Duodenal mucosa (tissue), 2 donors: ENCODE measurements at regions not wholly inside any gene's neighbourhood (a gene's known extent, or its start where the extent isn't known, plus 50 kb on each side); places are given as distances from the start of the nearest gene placed in this dataset.

Source experiments
- H3K27ac ChIP-seq: one replicate; pipeline ENCODE4 v1.7.0; 2013; ENCODE audit warnings: low read depth, low read length
- H3K27me3 ChIP-seq, 2 donors: one replicate each; pipeline ENCODE4 v1.7.0; 2013; ENCODE audit warnings: low read length in 2 of 2, control low read depth in 1 of 2; ENCODE audit not compliant: insufficient read depth in 2 of 2, control insufficient read depth in 1 of 2
- H3K36me3 ChIP-seq, 2 donors: one replicate each; pipeline ENCODE4 v1.7.0; 2013; ENCODE audit warnings: low read length in 2 of 2, control low read depth in 1 of 2; ENCODE audit not compliant: insufficient read depth in 2 of 2, control insufficient read depth in 1 of 2
- H3K4me1 ChIP-seq, 2 donors: one replicate each; pipeline ENCODE4 v1.7.0; 2013; ENCODE audit warnings: low read length in 2 of 2, control low read depth in 1 of 2; ENCODE audit not compliant: insufficient read depth in 2 of 2, control insufficient read depth in 1 of 2
- H3K4me3 ChIP-seq, 2 donors: one replicate each; pipeline ENCODE4 v1.7.0; 2013; ENCODE audit warnings: low read length in 2 of 2, low read depth in 1 of 2
- H3K9ac ChIP-seq, 2 donors: one replicate each; pipeline ENCODE4 v1.7.0; 2013; ENCODE audit warnings: low read length in 2 of 2, low read depth in 1 of 2
- H3K9me3 ChIP-seq, 2 donors: one replicate each; pipeline ENCODE4 v1.7.0; 2013; ENCODE audit warnings: low read length in 2 of 2, control low read depth in 1 of 2; ENCODE audit not compliant: control insufficient read depth in 1 of 2

DNA sequence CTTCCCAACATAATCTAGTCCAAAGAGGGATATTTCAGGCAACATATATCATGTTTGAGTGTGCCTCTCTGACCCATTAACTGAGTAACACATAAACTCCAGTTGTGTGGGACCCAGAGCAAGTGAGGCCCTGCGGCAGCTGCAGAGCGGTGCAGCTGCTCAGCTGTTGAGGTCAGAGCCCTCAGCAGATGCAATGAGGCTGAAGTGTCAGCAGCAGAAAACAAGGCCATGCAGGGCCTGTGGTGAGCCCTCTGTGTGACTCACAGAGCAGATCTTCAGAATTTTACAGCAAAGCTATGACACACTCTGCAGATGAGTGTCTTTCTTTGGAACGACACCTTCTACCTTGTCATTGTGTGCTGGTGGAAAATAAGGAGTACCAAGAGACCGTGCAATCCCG lies 168.5 kb downstream of the CBLN2 start:
- Histone ChIP-seq H3K27ac (no peak overlapping the region), H3K4me1 (no peaks in the 10 kb centered on the region), H3K9me3 (peaks cover 3 to 5% of the 10 kb centered on the region in 2 donors), H3K4me3 (no peak overlapping the region), H3K36me3 (no peaks in the 10 kb centered on the region), H3K9ac (no peak overlapping the region), H3K27me3 (no peaks in the 10 kb centered on the region)

DNA sequence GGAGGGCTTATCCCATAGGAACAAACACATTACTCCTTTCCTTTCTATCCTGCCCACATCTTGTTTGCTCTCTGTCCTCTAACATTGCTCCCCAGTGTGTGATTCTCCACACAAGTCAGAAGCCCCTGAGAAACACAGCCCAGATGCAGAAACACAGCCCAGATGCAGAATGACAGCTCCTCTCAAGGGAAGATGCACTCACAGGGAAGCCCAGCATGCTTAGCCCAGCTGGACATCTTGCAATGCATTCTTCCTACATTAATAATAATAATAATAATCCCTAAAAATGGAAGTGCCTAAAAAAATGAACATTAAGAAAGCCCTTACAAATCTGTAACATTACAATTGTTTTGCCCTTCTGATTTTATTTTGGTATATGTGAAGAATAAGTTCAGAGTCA lies 172.1 kb downstream of the CBLN2 start:
- no peak overlapping the region for H3K27ac ChIP-seq
- no peak overlapping the region for H3K4me3 ChIP-seq
- H3K27me3 ChIP-seq = no peaks in the 10 kb centered on the region
- peaks cover 3 to 9% of the 10 kb centered on the region in 2 donors for H3K9me3 ChIP-seq
- H3K36me3 ChIP-seq = no peaks in the 10 kb centered on the region
- H3K9ac ChIP-seq = no peak overlapping the region
- H3K4me1 ChIP-seq = no peaks in the 10 kb centered on the region

DNA sequence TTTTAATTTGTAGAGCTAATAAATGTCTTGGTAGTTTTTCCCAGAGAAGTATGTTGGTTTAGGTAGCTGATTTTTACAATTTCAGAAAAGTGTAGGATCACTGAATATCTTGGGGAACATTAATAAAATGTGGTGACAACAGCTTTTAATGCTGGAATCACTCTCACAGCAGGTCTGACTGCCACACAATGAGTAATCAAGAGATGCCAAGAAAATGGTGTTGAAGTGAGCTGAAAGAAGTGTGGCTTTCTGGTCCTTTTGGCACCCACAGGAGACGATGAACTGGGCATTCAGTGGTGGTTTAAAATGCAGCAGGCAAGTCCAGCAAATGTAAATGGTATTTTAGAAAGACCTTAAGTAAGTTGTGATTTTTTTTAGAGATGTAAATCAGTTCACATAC lies 175.8 kb downstream of the CBLN2 start:
- H3K36me3 ChIP-seq = no peaks in the 10 kb centered on the region
- H3K27ac ChIP-seq = no peak overlapping the region
- no peaks in the 10 kb centered on the region for H3K4me1 ChIP-seq
- peaks cover 0 to 4% of the 10 kb centered on the region in 2 donors for H3K9me3 ChIP-seq
- no peak overlapping the region for H3K9ac ChIP-seq
- no peaks in the 10 kb centered on the region for H3K27me3 ChIP-seq
- no peak overlapping the region for H3K4me3 ChIP-seq

DNA sequence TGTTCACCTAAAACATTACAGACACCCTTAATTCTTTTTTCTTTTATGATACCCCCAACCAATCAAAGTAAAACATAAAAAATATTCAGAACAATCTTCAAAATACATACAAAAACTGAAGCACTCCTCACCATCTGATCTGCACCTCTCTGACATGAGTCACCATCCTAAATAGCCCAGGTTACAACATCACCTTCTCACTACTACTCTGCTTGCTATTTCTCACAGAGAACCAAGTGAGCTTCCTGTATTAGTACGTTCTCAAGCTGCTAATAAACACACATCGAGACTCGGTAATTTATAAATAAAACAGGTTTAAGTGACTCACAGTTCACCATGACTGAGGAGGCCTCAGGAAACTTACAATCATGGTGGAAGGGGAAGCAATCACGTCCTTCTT lies 183.5 kb downstream of the CBLN2 start:
- Histone ChIP-seq H3K9ac (no peak overlapping the region), H3K4me3 (no peak overlapping the region), H3K27me3 (no peaks in the 10 kb centered on the region), H3K4me1 (no peaks in the 10 kb centered on the region), H3K36me3 (no peaks in the 10 kb centered on the region), H3K27ac (no peak overlapping the region), H3K9me3 (peaks cover 0 to 3% of the 10 kb centered on the region in 2 donors)

DNA sequence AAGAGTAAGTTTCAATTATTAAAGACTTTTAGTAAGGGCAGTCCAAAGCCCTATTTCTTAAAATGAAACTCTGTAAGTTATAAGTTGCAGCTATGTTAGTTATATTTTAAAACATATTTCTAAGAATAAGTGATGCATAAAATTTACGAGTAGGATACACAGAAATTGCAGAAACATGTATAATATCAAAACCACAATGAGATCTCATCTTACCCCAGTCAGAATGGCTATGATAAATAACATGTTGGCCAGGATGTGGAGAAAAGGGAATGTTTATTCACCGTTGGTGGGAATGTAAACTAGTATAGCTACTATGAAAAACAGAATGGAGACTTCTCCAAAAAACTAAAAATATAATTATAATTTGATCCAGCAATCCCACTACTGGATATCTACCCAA lies 201.2 kb downstream of the CBLN2 start:
- no peak overlapping the region for H3K4me3 ChIP-seq
- H3K36me3 ChIP-seq = no peaks in the 10 kb centered on the region
- no peak overlapping the region for H3K27ac ChIP-seq
- no peak overlapping the region for H3K9ac ChIP-seq
- peaks cover 0 to 2% of the 10 kb centered on the region in 2 donors for H3K9me3 ChIP-seq
- H3K4me1 ChIP-seq = no peaks in the 10 kb centered on the region
- no peaks in the 10 kb centered on the region for H3K27me3 ChIP-seq

DNA sequence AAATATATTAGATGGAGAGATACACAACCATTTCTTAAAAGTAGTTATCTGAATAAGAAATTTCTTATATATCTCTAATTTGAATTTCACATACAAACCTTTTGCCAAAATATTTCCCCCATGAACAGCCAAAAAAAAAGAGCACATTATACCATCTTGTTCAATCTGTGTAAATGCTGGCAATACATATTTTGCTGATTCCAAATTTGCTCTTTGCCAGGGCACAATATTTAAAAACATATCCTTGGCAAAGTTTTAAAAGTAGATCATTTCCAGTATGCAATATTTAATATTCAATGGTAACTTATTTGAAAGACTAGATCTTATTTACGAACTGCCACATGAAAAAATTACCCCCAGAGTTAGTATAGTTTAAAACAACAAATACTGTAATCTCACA lies 204.2 kb downstream of the CBLN2 start:
- no peaks in the 10 kb centered on the region for H3K4me1 ChIP-seq
- H3K9me3 ChIP-seq = no peaks in the 10 kb centered on the region
- no peak overlapping the region for H3K4me3 ChIP-seq

DNA sequence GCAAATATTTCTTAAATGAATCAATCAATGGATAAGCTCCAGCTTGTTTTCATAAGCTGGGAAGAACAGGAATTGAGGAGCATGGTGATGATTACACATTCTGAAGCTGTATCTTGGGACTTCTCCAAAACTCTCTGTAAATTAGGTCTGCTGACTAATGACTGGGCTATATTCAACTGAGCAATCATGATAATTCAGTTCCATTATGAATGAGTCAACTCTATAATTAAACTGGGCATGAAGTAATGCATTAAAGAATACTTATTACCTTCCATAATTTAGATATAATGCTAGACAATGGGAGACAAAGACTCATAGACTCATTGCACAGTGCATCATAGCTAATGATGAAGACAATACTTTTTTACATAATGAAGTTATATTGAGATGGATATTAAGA lies 207.4 kb downstream of the CBLN2 start:
- Histone ChIP-seq H3K27me3 (no peaks in the 10 kb centered on the region), H3K27ac (no peak overlapping the region), H3K4me1 (no peaks in the 10 kb centered on the region), H3K4me3 (no peak overlapping the region), H3K9me3 (no peaks in the 10 kb centered on the region), H3K36me3 (no peaks in the 10 kb centered on the region), H3K9ac (no peak overlapping the region)

More for the DNA sequence above, 204.2 kb downstream of the CBLN2 start:
- Histone ChIP-seq H3K9ac (no peak overlapping the region), H3K27ac (no peak overlapping the region), H3K36me3 (no peaks in the 10 kb centered on the region), H3K27me3 (no peaks in the 10 kb centered on the region)

DNA sequence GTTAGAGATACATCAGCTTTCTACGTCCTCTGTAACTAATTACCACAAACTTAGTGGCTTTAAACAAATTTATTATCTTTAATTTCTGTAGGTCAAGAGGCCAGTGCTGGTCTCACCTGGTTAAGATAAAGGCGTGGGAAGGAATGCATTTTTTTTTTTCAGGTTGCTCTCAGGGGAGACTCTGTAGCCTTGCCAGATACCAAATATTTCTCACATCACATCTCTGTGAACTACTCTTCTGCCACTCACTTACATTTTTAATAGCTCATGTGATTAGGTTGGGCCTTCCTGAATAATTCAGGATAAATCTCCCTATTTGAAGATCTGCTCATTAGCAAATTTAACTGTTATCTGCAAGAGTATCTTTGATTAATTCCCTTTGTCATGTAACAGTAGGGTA lies 214.6 kb downstream of the CBLN2 start:
- H3K27ac ChIP-seq = no peak overlapping the region
- no peaks in the 10 kb centered on the region for H3K27me3 ChIP-seq
- H3K4me1 ChIP-seq = no peaks in the 10 kb centered on the region
- no peaks in the 10 kb centered on the region for H3K36me3 ChIP-seq
- H3K4me3 ChIP-seq = no peak overlapping the region
- H3K9me3 ChIP-seq = peaks cover 0 to 3% of the 10 kb centered on the region in 2 donors
- no peak overlapping the region for H3K9ac ChIP-seq

DNA sequence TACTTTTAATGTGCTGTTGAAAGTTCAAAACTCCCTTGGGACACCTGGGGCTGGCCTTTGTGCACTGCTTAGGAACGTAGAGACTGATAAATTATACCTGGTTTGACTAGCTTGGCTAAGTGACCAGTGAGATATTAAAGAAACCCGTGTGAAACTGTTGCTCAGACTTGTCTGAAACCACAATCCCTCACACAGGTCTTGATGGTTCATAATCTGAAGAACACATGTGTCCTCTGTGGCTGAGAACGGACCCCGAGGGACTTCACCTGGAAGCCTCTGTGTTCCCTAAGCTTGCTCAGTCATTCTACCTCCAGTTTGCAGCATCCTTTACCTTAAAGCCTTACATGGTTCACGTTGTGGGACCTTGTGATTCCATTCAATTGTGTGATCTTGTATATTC lies 218.8 kb downstream of the CBLN2 start:
- H3K4me3 ChIP-seq = no peak overlapping the region
- no peaks in the 10 kb centered on the region for H3K4me1 ChIP-seq
- H3K27ac ChIP-seq = no peak overlapping the region
- no peaks in the 10 kb centered on the region for H3K36me3 ChIP-seq
- H3K9me3 ChIP-seq = peaks cover 0 to 3% of the 10 kb centered on the region in 2 donors
- no peak overlapping the region for H3K9ac ChIP-seq
- no peaks in the 10 kb centered on the region for H3K27me3 ChIP-seq

DNA sequence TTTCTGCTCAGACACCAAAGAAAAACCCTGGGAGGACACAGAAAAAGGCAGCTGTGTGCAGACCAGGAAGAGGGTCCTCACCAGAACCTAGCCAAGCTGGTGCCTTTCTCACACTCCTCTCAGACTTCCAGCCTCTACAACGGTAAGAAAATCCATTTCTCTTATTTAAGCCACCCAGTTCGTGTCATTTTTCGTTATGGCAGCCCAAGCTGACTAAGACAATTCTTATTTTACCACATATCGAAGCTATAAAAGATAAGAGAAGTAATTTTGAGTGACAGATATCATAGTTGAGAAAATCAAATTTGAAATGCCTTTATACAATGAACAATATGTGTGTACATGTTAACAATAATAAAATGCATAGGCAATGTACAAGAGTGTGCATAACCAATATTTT lies 219.5 kb downstream of the CBLN2 start:
- no peaks in the 10 kb centered on the region for H3K4me1 ChIP-seq
- no peak overlapping the region for H3K9ac ChIP-seq
- H3K4me3 ChIP-seq = no peak overlapping the region
- H3K9me3 ChIP-seq = peaks cover 0 to 3% of the 10 kb centered on the region in 2 donors
- no peaks in the 10 kb centered on the region for H3K36me3 ChIP-seq
- H3K27me3 ChIP-seq = no peaks in the 10 kb centered on the region
- H3K27ac ChIP-seq = no peak overlapping the region

DNA sequence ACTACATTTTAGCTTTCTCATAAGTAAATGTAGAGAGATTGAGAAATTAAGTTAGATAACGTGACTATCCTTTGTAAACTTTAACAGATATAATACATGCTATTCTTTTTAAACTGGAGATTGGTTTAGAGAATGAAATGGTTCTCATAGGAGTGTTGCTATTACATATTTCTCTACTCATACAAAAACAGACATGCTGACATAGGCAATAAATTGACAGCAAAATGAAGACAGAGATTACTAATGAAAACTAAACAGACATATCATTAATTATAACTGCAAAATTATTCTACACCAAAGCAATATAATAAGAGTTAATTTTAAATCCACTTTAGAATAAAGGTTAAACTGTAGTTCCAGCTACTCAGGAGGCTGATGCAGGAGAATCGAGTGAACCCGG lies 227.6 kb downstream of the CBLN2 start:
- Histone ChIP-seq H3K36me3 (no peaks in the 10 kb centered on the region), H3K4me3 (no peak overlapping the region), H3K9me3 (peaks cover 5 to 12% of the 10 kb centered on the region in 2 donors), H3K9ac (no peak overlapping the region), H3K27ac (no peak overlapping the region), H3K27me3 (no peaks in the 10 kb centered on the region), H3K4me1 (no peaks in the 10 kb centered on the region)
